ENCODE measurements at regions not wholly inside any gene's neighbourhood (a gene's known extent, or its start where the extent isn't known, plus 50 kb on each side); places are given as distances from the start of the nearest gene placed in this dataset.

GRCh38 chr7:9013940-9014339 lies 580.5 kb downstream of the NXPH1 start:
- CTCF ChIA-PET: no interaction called here
- H3K27ac Mint-ChIP-seq: no peak overlapping the region
- H3K9me3 Mint-ChIP-seq: peaks cover 10% of the 10 kb centered on the region
- ATAC-seq: no peak
- intact Hi-C loops (cut with micrococcal nuclease): no loop called here
- no peak overlapping the region for H3K4me3 Mint-ChIP-seq
- DNase-seq: no peak
- POLR2A ChIA-PET: no interaction called here
- no peaks in the 10 kb centered on the region for H3K4me1 Mint-ChIP-seq (ENCODE audit: low read depth)
- H3K27me3 Mint-ChIP-seq: no peaks in the 10 kb centered on the region
- no peaks in the 10 kb centered on the region for H3K36me3 Mint-ChIP-seq (ENCODE audit: low read depth)
- no peak for TF ChIP-seq CTCF (IDR thresholded peaks at IDR 0.05)

- ATAC-seq: no peak
- intact Hi-C loops (cut with micrococcal nuclease): no loop called here
- no peak for DNase-seq
- H3K4me3 Mint-ChIP-seq: no peak overlapping the region
- ChIA-PET CTCF (no interaction called here), POLR2A (no interaction called here)
- no peak for TF ChIP-seq CTCF (IDR thresholded peaks at IDR 0.05)
- H3K9me3 Mint-ChIP-seq: peaks cover 4% of the 10 kb centered on the region
- H3K4me1 Mint-ChIP-seq (ENCODE audit: low read depth): no peaks in the 10 kb centered on the region
- H3K27me3 Mint-ChIP-seq: no peaks in the 10 kb centered on the region
- H3K27ac Mint-ChIP-seq: no peak overlapping the region
- no peaks in the 10 kb centered on the region for H3K36me3 Mint-ChIP-seq (ENCODE audit: low read depth)
These were observed 583.9 kb downstream of the NXPH1 start for GRCh38 chr7:9017286-9017685.

GRCh38 chr7:9022456-9022855 lies 589.0 kb downstream of the NXPH1 start:
- no peak for TF ChIP-seq CTCF (IDR thresholded peaks at IDR 0.05)

GRCh38 chr7:9023675-9024294 lies 590.4 kb downstream of the NXPH1 start:
- H3K27ac Mint-ChIP-seq: no peak overlapping the region
- H3K9me3 Mint-ChIP-seq: peaks cover 3% of the 10 kb centered on the region
- no peak for TF ChIP-seq CTCF (IDR thresholded peaks at IDR 0.05)
- no peaks in the 10 kb centered on the region for H3K4me1 Mint-ChIP-seq (ENCODE audit: low read depth)
- no peaks in the 10 kb centered on the region for H3K27me3 Mint-ChIP-seq
- H3K4me3 Mint-ChIP-seq: no peak overlapping the region
- ChIA-PET POLR2A (no interaction called here), CTCF (no interaction called here)
- intact Hi-C loops (cut with micrococcal nuclease): no loop called here
- no peaks in the 10 kb centered on the region for H3K36me3 Mint-ChIP-seq (ENCODE audit: low read depth)
- ATAC-seq (no peak), DNase-seq (no peak)

More at GRCh38 chr7:9022456-9022855, 589.0 kb downstream of the NXPH1 start:
- H3K27me3 Mint-ChIP-seq: no peaks in the 10 kb centered on the region
- intact Hi-C loops (cut with micrococcal nuclease): no loop called here
- H3K4me3 Mint-ChIP-seq: no peak overlapping the region
- ATAC-seq (no peak), DNase-seq (no peak)
- POLR2A ChIA-PET: no interaction called here
- CTCF ChIA-PET: no interaction called here
- no peak overlapping the region for H3K27ac Mint-ChIP-seq
- H3K36me3 Mint-ChIP-seq (ENCODE audit: low read depth): no peaks in the 10 kb centered on the region
- no peaks in the 10 kb centered on the region for H3K9me3 Mint-ChIP-seq
- no peaks in the 10 kb centered on the region for H3K4me1 Mint-ChIP-seq (ENCODE audit: low read depth)

- intact Hi-C loops (cut with micrococcal nuclease): no loop called here
- no peak overlapping the region for H3K4me3 Mint-ChIP-seq
- no peak overlapping the region for H3K27ac Mint-ChIP-seq
- CTCF ChIA-PET: no interaction called here
- H3K9me3 Mint-ChIP-seq: peaks cover 4% of the 10 kb centered on the region
- H3K4me1 Mint-ChIP-seq (ENCODE audit: low read depth): no peaks in the 10 kb centered on the region
- ATAC-seq (no peak), DNase-seq (no peak)
- H3K36me3 Mint-ChIP-seq (ENCODE audit: low read depth): no peaks in the 10 kb centered on the region
- POLR2A ChIA-PET: no interaction called here
- no peak for TF ChIP-seq CTCF (IDR thresholded peaks at IDR 0.05)
- no peaks in the 10 kb centered on the region for H3K27me3 Mint-ChIP-seq
These were observed 592.7 kb downstream of the NXPH1 start for GRCh38 chr7:9026121-9026520.
